H9 (cell line): ENCODE measurements at regions not wholly inside any gene's neighbourhood (a gene's known extent, or its start where the extent isn't known, plus 50 kb on each side); places are given as distances from the start of the nearest gene placed in this dataset.

Experiments used
- DNase-seq: peaks from one replicate; pipeline ENCODE4 v3.0.0-alpha.2; 2017
- H2AFZ ChIP-seq: one replicate; pipeline ENCODE4 v1.6.1; 2013; ENCODE audit warnings: mild to moderate bottlenecking, low read length, control low read depth, moderate library complexity
- H2AK5ac ChIP-seq: 2 replicates; pipeline ENCODE4 v1.6.1; 2013; ENCODE audit warnings: low read length, control low read depth, mixed read lengths; ENCODE audit not compliant: insufficient read length
- H2BK120ac ChIP-seq: one replicate; pipeline ENCODE4 v1.6.1; 2013; ENCODE audit warnings: low read depth, mild to moderate bottlenecking, low read length, control low read depth, inconsistent platforms; ENCODE audit not compliant: poor library complexity, severe bottlenecking
- H2BK12ac ChIP-seq: 2 replicates; pipeline ENCODE4 v1.6.1; 2013; ENCODE audit warnings: low read length, control low read depth, mixed read lengths, low read depth; ENCODE audit not compliant: insufficient read length
- H2BK15ac ChIP-seq: 2 replicates; pipeline ENCODE4 v1.6.1; 2013; ENCODE audit warnings: low read depth, low read length, control low read depth
- H2BK20ac ChIP-seq: one replicate; pipeline ENCODE4 v1.6.1; 2013; ENCODE audit warnings: low read depth, mild to moderate bottlenecking, low read length, control low read depth, inconsistent platforms; ENCODE audit not compliant: poor library complexity, severe bottlenecking
- H2BK5ac ChIP-seq: 2 replicates; pipeline ENCODE4 v1.6.1; 2013; ENCODE audit warnings: low read length, control low read depth, mixed read lengths; ENCODE audit not compliant: insufficient read length
- H3K14ac ChIP-seq: 2 replicates; pipeline ENCODE4 v1.6.1; 2013; ENCODE audit warnings: low read length, control low read depth; ENCODE audit not compliant: insufficient read depth
- H3K18ac ChIP-seq: 2 replicates; pipeline ENCODE4 v1.6.1; 2013; ENCODE audit warnings: low read depth, mild to moderate bottlenecking, mixed read lengths, low read length, control low read depth; ENCODE audit not compliant: insufficient read length
- H3K23ac ChIP-seq: 2 replicates; pipeline ENCODE4 v1.6.1; 2013; ENCODE audit warnings: low read length, control low read depth, mixed read lengths, low read depth; ENCODE audit not compliant: insufficient read length
- H3K23me2 ChIP-seq: 2 replicates; pipeline ENCODE4 v1.6.1; 2013; ENCODE audit warnings: low read depth, mild to moderate bottlenecking, mixed read lengths, low read length, control low read depth; ENCODE audit not compliant: insufficient read length, poor library complexity, severe bottlenecking
- H3K27ac ChIP-seq: 2 replicates; pipeline ENCODE4 v1.5.1; 2013; ENCODE audit warnings: low read length, control low read depth, mixed read lengths, low read depth; ENCODE audit not compliant: insufficient read length
- H3K27me3 ChIP-seq: 2 replicates; pipeline ENCODE4 v1.6.1; 2013; ENCODE audit warnings: low read length, control low read depth, inconsistent platforms; ENCODE audit not compliant: insufficient read depth
- H3K4ac ChIP-seq: 2 replicates; pipeline ENCODE4 v1.6.1; 2013; ENCODE audit warnings: low read depth, mild to moderate bottlenecking, control low read depth, inconsistent platforms, low read length, moderate library complexity
- H3K4me1 ChIP-seq: 2 replicates; pipeline ENCODE4 v1.6.1; 2013; ENCODE audit warnings: low read length, control low read depth, inconsistent platforms; ENCODE audit not compliant: insufficient read depth
- H3K4me2 ChIP-seq: 2 replicates; pipeline ENCODE4 v1.6.1; 2013; ENCODE audit warnings: low read length, control low read depth, mixed read lengths; ENCODE audit not compliant: insufficient read length, insufficient read depth
- H3K56ac ChIP-seq: 2 replicates; pipeline ENCODE4 v1.6.1; 2013; ENCODE audit warnings: low read depth, mild to moderate bottlenecking, mixed read lengths, low read length, control low read depth; ENCODE audit not compliant: insufficient read length
- H3K79me1 ChIP-seq: 2 replicates; pipeline ENCODE4 v1.6.1; 2013; ENCODE audit warnings: low read depth, mild to moderate bottlenecking, moderate library complexity, low read length, control low read depth, inconsistent platforms; ENCODE audit not compliant: insufficient read depth, poor library complexity, severe bottlenecking
- H3K79me2 ChIP-seq: 2 replicates; pipeline ENCODE4 v1.6.1; 2013; ENCODE audit warnings: low read length, control low read depth, inconsistent platforms; ENCODE audit not compliant: insufficient read depth
- H3K9ac ChIP-seq: 2 replicates; pipeline ENCODE4 v1.6.1; 2013; ENCODE audit warnings: low read length, control low read depth, mixed read lengths; ENCODE audit not compliant: insufficient read length; ENCODE audit errors: extremely low read depth
- H3K9me3 ChIP-seq: one replicate; pipeline ENCODE4 v1.6.1; 2013; ENCODE audit warnings: low read depth, low read length, inconsistent platforms; ENCODE audit not compliant: control insufficient read depth
- H3T11ph ChIP-seq: one replicate; pipeline ENCODE4 v1.6.1; 2013; ENCODE audit warnings: mild to moderate bottlenecking, low read length, control low read depth, inconsistent platforms
- H4K20me1 ChIP-seq: one replicate; pipeline ENCODE4 v1.6.1; 2013; ENCODE audit not compliant: control insufficient read depth, insufficient read length, insufficient read depth
- H4K5ac ChIP-seq: 2 replicates; pipeline ENCODE4 v1.6.1; 2013; ENCODE audit warnings: low read depth, mild to moderate bottlenecking, mixed read lengths, low read length, control low read depth; ENCODE audit not compliant: insufficient read length
- H4K8ac ChIP-seq: replicated peaks from 2 replicates; pipeline ENCODE4 v1.6.1; 2013; ENCODE audit warnings: low read length, control low read depth, mixed read lengths, low read depth; ENCODE audit not compliant: insufficient read length
- H4K91ac ChIP-seq: 2 replicates; pipeline ENCODE4 v1.6.1; 2013; ENCODE audit warnings: low read depth, mild to moderate bottlenecking, moderate library complexity, mixed read lengths, low read length, control low read depth; ENCODE audit not compliant: insufficient read length
- H3K27ac Mint-ChIP-seq, 3 experiments: 2 replicates in 2 of 3; 3 replicates in 1 of 3; pipeline ENCODE4 v1.8.0; 2020 to 2021; ENCODE audit warnings: mixed read lengths in 3 of 3, mild to moderate bottlenecking in 1 of 3, moderate library complexity in 1 of 3
- H3K27me3 Mint-ChIP-seq: 2 replicates; pipeline ENCODE4 v1.8.0; 2021; ENCODE audit warnings: low read depth, mild to moderate bottlenecking, moderate library complexity, mixed read lengths
- H3K36me3 Mint-ChIP-seq, 3 experiments: 2 replicates in 2 of 3; 3 replicates in 1 of 3; pipeline ENCODE4 v1.8.0; 2020 to 2021; ENCODE audit warnings: low read depth in 3 of 3, mixed read lengths in 3 of 3; ENCODE audit not compliant: insufficient read depth in 1 of 3
- H3K4me1 Mint-ChIP-seq, 2 experiments: 2 replicates each; pipeline ENCODE4 v1.8.0; 2020; ENCODE audit warnings: mixed read lengths in 2 of 2
- H3K4me3 Mint-ChIP-seq, 2 experiments: 2 replicates in 1 of 2; 3 replicates in 1 of 2; pipeline ENCODE4 v1.8.0; 2020 to 2021; ENCODE audit warnings: mild to moderate bottlenecking in 2 of 2, mixed read lengths in 2 of 2, moderate library complexity in 1 of 2
- H3K9me3 Mint-ChIP-seq, 2 experiments: 2 replicates in 1 of 2; 3 replicates in 1 of 2; pipeline ENCODE4 v1.8.0; 2020; ENCODE audit warnings: mild to moderate bottlenecking in 2 of 2, mixed read lengths in 2 of 2, moderate library complexity in 1 of 2
- WGBS: extraction: QIAGEN DNeasy Blood & Tissue Kit; methylation state at CpG from one replicate; pipeline ENCODE4 v1.1.7; 2013; ENCODE audit warnings: missing lambda C conversion rate, low lambda C conversion rate, mixed read lengths; ENCODE audit not compliant: insufficient read length; ENCODE audit errors: extremely low coverage; 5-methylcytosine and 5-hydroxymethylcytosine counted together
- TF ChIP-seq, protein P1 (sequence below): fragments of 200-600 bp; sonication (generic); conservative IDR thresholded peaks from 3 replicates; pipeline ENCODE4 v1.8.0; 2021; ENCODE audit warnings: antibody characterized with exemption, mild to moderate bottlenecking

- Histone ChIP-seq H3K56ac (no peak overlapping the region), H2BK5ac (no peak overlapping the region), H4K8ac (no peak overlapping the region), H2BK12ac (no peak overlapping the region), H3K4me1 (no peaks in the 10 kb centered on the region), H4K20me1 (no peaks in the 10 kb centered on the region), H2AK5ac (no peak overlapping the region), H4K5ac (no peak overlapping the region), H2BK15ac (no peak overlapping the region), H3K27ac (no peak overlapping the region), H3K79me2 (no peaks in the 10 kb centered on the region), H3K9me3 (no peaks in the 10 kb centered on the region), H3T11ph (no peak overlapping the region), H3K4ac (no peak overlapping the region), H3K79me1 (no peaks in the 10 kb centered on the region), H3K23me2 (no peaks in the 10 kb centered on the region), H3K18ac (no peak overlapping the region), H2AFZ (no peak overlapping the region), H2BK120ac (no peak overlapping the region), H4K91ac (no peak overlapping the region), H2BK20ac (no peak overlapping the region), H3K23ac (no peak overlapping the region), H3K27me3 (no peaks in the 10 kb centered on the region), H3K9ac (no peak overlapping the region), H3K14ac (no peak overlapping the region), H3K4me2 (no peak overlapping the region)
- Mint-ChIP-seq H3K4me1 (peaks cover 0 to 4% of the 10 kb centered on the region in 2 experiments; a peak in 1 of 4 replicates), H3K27ac (no peak overlapping the region), H3K36me3 (peaks cover 0 to under 1% (median 0%) of the 10 kb centered on the region in 3 experiments; a peak in 2 of 7 replicates), H3K27me3 (no peaks in the 10 kb centered on the region), H3K9me3 (peaks cover under 1 to 2% of the 10 kb centered on the region in 2 experiments; a peak in 3 of 5 replicates), H3K4me3 (no peak overlapping the region)
- TF ChIP-seq, protein P1, sequence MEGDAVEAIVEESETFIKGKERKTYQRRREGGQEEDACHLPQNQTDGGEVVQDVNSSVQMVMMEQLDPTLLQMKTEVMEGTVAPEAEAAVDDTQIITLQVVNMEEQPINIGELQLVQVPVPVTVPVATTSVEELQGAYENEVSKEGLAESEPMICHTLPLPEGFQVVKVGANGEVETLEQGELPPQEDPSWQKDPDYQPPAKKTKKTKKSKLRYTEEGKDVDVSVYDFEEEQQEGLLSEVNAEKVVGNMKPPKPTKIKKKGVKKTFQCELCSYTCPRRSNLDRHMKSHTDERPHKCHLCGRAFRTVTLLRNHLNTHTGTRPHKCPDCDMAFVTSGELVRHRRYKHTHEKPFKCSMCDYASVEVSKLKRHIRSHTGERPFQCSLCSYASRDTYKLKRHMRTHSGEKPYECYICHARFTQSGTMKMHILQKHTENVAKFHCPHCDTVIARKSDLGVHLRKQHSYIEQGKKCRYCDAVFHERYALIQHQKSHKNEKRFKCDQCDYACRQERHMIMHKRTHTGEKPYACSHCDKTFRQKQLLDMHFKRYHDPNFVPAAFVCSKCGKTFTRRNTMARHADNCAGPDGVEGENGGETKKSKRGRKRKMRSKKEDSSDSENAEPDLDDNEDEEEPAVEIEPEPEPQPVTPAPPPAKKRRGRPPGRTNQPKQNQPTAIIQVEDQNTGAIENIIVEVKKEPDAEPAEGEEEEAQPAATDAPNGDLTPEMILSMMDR = no peak
- DNase-seq = no peak
- WGBS = no CpG with 5 or more reads among the region's 19 CpGs
Observed at GRCh38 chr9:126036881-126037291, 289.7 kb downstream of the PBX3 start.
